ENCODE measurements at regions not wholly inside any gene's neighbourhood (a gene's known extent, or its start where the extent isn't known, plus 50 kb on each side); places are given as distances from the start of the nearest gene placed in this dataset.
"Not testable (repeated sequence)": the region's sequence is repeated elsewhere in the genome, so short reads cannot be mapped to it uniquely, and the experiment has no call there.

DNA sequence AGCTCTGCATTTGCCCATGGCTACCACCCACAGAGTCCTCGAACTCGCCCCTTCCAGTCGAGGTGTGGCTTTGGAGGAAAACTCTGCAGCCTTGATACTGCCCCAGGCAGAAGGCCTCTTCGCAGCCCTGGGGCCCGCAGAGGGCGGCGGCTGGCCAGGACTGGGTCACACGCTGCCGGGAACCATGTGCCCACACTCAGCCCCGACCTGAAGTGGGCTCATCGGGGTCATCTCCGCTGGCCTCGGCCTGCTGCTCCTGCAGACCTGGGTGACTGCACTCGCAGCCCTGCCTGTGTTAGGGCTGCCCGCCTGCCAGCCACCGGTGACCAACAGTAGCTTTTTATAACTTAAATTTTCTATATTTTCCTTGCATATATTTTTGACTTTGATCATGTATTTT lies 89.6 kb upstream of the POTEC start:
- TF ChIP-seq, protein P1, sequence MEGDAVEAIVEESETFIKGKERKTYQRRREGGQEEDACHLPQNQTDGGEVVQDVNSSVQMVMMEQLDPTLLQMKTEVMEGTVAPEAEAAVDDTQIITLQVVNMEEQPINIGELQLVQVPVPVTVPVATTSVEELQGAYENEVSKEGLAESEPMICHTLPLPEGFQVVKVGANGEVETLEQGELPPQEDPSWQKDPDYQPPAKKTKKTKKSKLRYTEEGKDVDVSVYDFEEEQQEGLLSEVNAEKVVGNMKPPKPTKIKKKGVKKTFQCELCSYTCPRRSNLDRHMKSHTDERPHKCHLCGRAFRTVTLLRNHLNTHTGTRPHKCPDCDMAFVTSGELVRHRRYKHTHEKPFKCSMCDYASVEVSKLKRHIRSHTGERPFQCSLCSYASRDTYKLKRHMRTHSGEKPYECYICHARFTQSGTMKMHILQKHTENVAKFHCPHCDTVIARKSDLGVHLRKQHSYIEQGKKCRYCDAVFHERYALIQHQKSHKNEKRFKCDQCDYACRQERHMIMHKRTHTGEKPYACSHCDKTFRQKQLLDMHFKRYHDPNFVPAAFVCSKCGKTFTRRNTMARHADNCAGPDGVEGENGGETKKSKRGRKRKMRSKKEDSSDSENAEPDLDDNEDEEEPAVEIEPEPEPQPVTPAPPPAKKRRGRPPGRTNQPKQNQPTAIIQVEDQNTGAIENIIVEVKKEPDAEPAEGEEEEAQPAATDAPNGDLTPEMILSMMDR (IDR thresholded peaks at IDR 0.05; ENCODE audit: low read length), result not testable (repeated sequence)
- TF ChIP-seq EZH2 (IDR thresholded peaks at IDR 0.05; ENCODE audit: borderline replicate concordance, low read length), result not testable (repeated sequence)

Measured in OCI-LY1 (cell line).